ENCODE measurements at regions not wholly inside any gene's neighbourhood (a gene's known extent, or its start where the extent isn't known, plus 50 kb on each side); places are given as distances from the start of the nearest gene placed in this dataset.
A peak's percentile ranks its signal among the peaks of the same experiment; 100 is the strongest.

GRCh38 chr3:20852712-20853111, 666.7 kb upstream of the SGO1 start:
- intact Hi-C loops (cut with micrococcal nuclease; ENCODE audit: unreplicated experiment), result no loop called here
- H3K36me3 ChIP-seq (ENCODE audit: control insufficient read depth, insufficient read depth, low read length), result no peaks in the 10 kb centered on the region
- no peak for TF ChIP-seq CTCF (IDR thresholded peaks at IDR 0.05; ENCODE audit: insufficient read depth in 1 of 2, low read depth in 1 of 2, low read length in 1 of 2, severe bottlenecking in 1 of 2, unreplicated experiment in 1 of 2)
- peaks cover 4% of the 10 kb centered on the region; the same call in 1 of the 2 replicates for H3K4me1 ChIP-seq
- no TSS peak for BruUV-seq (replicated peaks)
- peaks cover 10% of the 10 kb centered on the region for H3K9me3 Mint-ChIP-seq (ENCODE audit: unreplicated experiment)
- no peak overlapping the region for H3K4me3 Mint-ChIP-seq (ENCODE audit: unreplicated experiment)
- H3K27ac Mint-ChIP-seq (ENCODE audit: unreplicated experiment), result no peak overlapping the region
- no peak for DNase-seq
- peaks cover 4% of the 10 kb centered on the region; the same call in 1 of the 2 replicates for H3K9me3 ChIP-seq
- no peak overlapping the region for H3K4me3 ChIP-seq (ENCODE audit: low read depth, low read length)
- no peaks in the 10 kb centered on the region for H3K27me3 Mint-ChIP-seq (ENCODE audit: insufficient read depth, unreplicated experiment)
- H3K27me3 ChIP-seq (replicated peaks; ENCODE audit: control insufficient read depth, insufficient read depth, low read length), result no peaks in the 10 kb centered on the region
- peaks cover 7% of the 10 kb centered on the region for H3K4me1 Mint-ChIP-seq (ENCODE audit: low read depth, unreplicated experiment)
- POLR2A ChIA-PET, result no interaction called here
- CTCF ChIA-PET, result no interaction called here
- H3K36me3 Mint-ChIP-seq (ENCODE audit: insufficient read depth, unreplicated experiment), result no peaks in the 10 kb centered on the region

GRCh38 chr3:20849975-20850374, 664.0 kb upstream of the SGO1 start:
- intact Hi-C loops (cut with micrococcal nuclease; ENCODE audit: unreplicated experiment), result no loop called here
- H3K4me3 ChIP-seq (ENCODE audit: low read depth, low read length), result no peak overlapping the region
- DNase-seq, result no peak
- ChIA-PET POLR2A (no interaction called here), CTCF (no interaction called here)
- H3K27ac Mint-ChIP-seq (ENCODE audit: unreplicated experiment), result no peak overlapping the region
- no peak overlapping the region for H3K4me3 Mint-ChIP-seq (ENCODE audit: unreplicated experiment)
- H3K36me3 Mint-ChIP-seq (ENCODE audit: insufficient read depth, unreplicated experiment), result no peaks in the 10 kb centered on the region
- peaks cover 15% of the 10 kb centered on the region for H3K4me1 ChIP-seq
- H3K9me3 ChIP-seq, result no peaks in the 10 kb centered on the region
- BruUV-seq (replicated peaks), result no TSS peak
- peaks cover 10% of the 10 kb centered on the region for H3K9me3 Mint-ChIP-seq (ENCODE audit: unreplicated experiment)
- no peaks in the 10 kb centered on the region for H3K27me3 ChIP-seq (replicated peaks; ENCODE audit: control insufficient read depth, insufficient read depth, low read length)
- no peak for TF ChIP-seq CTCF (IDR thresholded peaks at IDR 0.05; ENCODE audit: insufficient read depth in 1 of 2, low read depth in 1 of 2, low read length in 1 of 2, severe bottlenecking in 1 of 2, unreplicated experiment in 1 of 2)
- peaks cover 7% of the 10 kb centered on the region for H3K4me1 Mint-ChIP-seq (ENCODE audit: low read depth, unreplicated experiment)
- no peaks in the 10 kb centered on the region for H3K36me3 ChIP-seq (ENCODE audit: control insufficient read depth, insufficient read depth, low read length)
- no peaks in the 10 kb centered on the region for H3K27me3 Mint-ChIP-seq (ENCODE audit: insufficient read depth, unreplicated experiment)

DNA sequence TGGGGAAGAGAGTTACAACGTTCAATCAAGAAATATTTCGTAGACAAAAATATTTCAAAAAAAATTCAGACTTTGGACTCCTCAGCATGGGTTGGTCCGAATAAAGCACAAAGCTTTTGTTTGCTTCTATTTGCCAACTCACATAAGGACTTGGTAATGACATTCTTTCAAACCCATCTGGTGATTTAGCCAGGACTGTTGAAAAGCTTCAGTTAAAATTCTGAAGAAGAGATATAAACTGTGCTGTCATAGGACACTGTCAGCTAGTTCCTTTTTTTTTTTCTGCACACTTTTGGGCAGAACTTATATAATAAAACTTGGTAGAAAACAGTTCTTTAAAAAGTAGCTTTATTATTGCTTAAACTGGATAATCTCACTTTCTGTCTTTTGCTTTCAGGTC, 660.8 kb upstream of the SGO1 start:
- no TSS peak for BruUV-seq (replicated peaks)
- POLR2A ChIA-PET, result no interaction called here
- Mint-ChIP-seq H3K4me1 (ENCODE audit: low read depth, unreplicated experiment) (peaks cover 7% of the 10 kb centered on the region), H3K36me3 (ENCODE audit: insufficient read depth, unreplicated experiment) (no peaks in the 10 kb centered on the region), H3K9me3 (ENCODE audit: unreplicated experiment) (peaks cover 10% of the 10 kb centered on the region), H3K27ac (ENCODE audit: unreplicated experiment) (no peak overlapping the region), H3K27me3 (ENCODE audit: insufficient read depth, unreplicated experiment) (no peaks in the 10 kb centered on the region), H3K4me3 (ENCODE audit: unreplicated experiment) (no peak overlapping the region)
- no peaks in the 10 kb centered on the region for H3K27me3 ChIP-seq (replicated peaks; ENCODE audit: control insufficient read depth, insufficient read depth, low read length)
- H3K36me3 ChIP-seq (ENCODE audit: control insufficient read depth, insufficient read depth, low read length), result no peaks in the 10 kb centered on the region
- no peak overlapping the region for H3K4me3 ChIP-seq (ENCODE audit: low read depth, low read length)
- peaks cover 11% of the 10 kb centered on the region for H3K4me1 ChIP-seq
- H3K9me3 ChIP-seq, result no peaks in the 10 kb centered on the region
- TF ChIP-seq CTCF (IDR thresholded peaks at IDR 0.05; ENCODE audit: insufficient read depth in 1 of 2, low read depth in 1 of 2, low read length in 1 of 2, severe bottlenecking in 1 of 2, unreplicated experiment in 1 of 2), result no peak
- CTCF ChIA-PET, result no interaction called here
- peak in 1 of 2 experiments; percentile 9 for DNase-seq
- intact Hi-C loops (cut with micrococcal nuclease; ENCODE audit: unreplicated experiment), result no loop called here

All from Caco-2 (cell line).